Umbilical cord (tissue), 1 donor: ENCODE measurements at regions not wholly inside any gene's neighbourhood (a gene's known extent, or its start where the extent isn't known, plus 50 kb on each side); places are given as distances from the start of the nearest gene placed in this dataset.

ENCODE experiments used
- DNase-seq: peaks from one replicate; pipeline ENCODE4 v3.0.0-alpha.2; 2015; ENCODE audit warnings: low spot score

- DNase-seq: no peak
Measured at GRCh38 chr7:142334236-142334635, 76.4 kb upstream of the PRSS58 start.

- no peak for DNase-seq
Measured at GRCh38 chr7:142332421-142332820, 74.6 kb upstream of the PRSS58 start.

GRCh38 chr7:142331941-142332340 lies 74.1 kb upstream of the PRSS58 start:
- DNase-seq: no peak

GRCh38 chr7:142329062-142329790 lies 71.4 kb upstream of the PRSS58 start:
- no peak for DNase-seq

GRCh38 chr7:142328551-142328950 lies 70.7 kb upstream of the PRSS58 start:
- no peak for DNase-seq

- no peak for DNase-seq
Measured at GRCh38 chr7:142327628-142328405, 70.0 kb upstream of the PRSS58 start.

GRCh38 chr7:142323706-142324105 lies 65.8 kb upstream of the PRSS58 start:
- no peak for DNase-seq

GRCh38 chr7:142321391-142321790 lies 63.5 kb upstream of the PRSS58 start:
- DNase-seq: no peak

GRCh38 chr7:142320883-142321282 lies 63.0 kb upstream of the PRSS58 start:
- DNase-seq: no peak

GRCh38 chr7:142319970-142320369 lies 62.1 kb upstream of the PRSS58 start:
- DNase-seq: no peak

- DNase-seq: no peak
Measured at GRCh38 chr7:142314281-142314680, 56.4 kb upstream of the PRSS58 start.

GRCh38 chr7:142313528-142313927 lies 55.7 kb upstream of the PRSS58 start:
- DNase-seq: no peak

- DNase-seq: no peak
Measured at GRCh38 chr7:142311876-142312275, 54.0 kb upstream of the PRSS58 start.

- DNase-seq: no peak
Measured at GRCh38 chr7:142308918-142309317, 51.1 kb upstream of the PRSS58 start.

- DNase-seq: no peak
Measured at GRCh38 chr7:142308326-142308725, 50.5 kb upstream of the PRSS58 start.
